GM03348 (cell line): ENCODE measurements at regions not wholly inside any gene's neighbourhood (a gene's known extent, or its start where the extent isn't known, plus 50 kb on each side); places are given as distances from the start of the nearest gene placed in this dataset.

Experiments
- DNase-seq: peaks from one replicate; pipeline ENCODE4 v3.0.0; 2012; ENCODE audit warnings: low spot score

GRCh38 chr1:177786176-177786745, 183.6 kb downstream of the SEC16B start:
- no peak for DNase-seq

GRCh38 chr1:177784936-177785335, 184.9 kb downstream of the SEC16B start:
- DNase-seq: no peak

DNA sequence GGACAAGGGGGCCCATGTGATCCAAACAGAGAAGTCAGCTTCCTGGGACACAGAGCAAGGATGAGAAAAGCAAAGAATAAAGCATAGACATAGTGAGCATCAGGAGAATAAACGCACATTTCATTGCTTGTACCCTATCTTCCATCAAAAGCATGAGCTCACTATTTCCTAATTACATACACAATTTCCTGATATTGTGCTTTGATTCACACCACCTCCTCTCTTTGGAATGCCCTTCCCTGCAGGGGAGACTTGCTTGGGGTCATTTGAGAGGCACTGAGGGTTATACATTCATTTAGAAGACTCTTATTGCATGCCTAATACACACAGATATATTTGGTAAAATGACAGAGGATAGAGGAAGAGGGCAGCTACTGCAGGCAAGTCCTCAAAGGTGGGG, 185.4 kb downstream of the SEC16B start:
- DNase-seq: no peak

DNA sequence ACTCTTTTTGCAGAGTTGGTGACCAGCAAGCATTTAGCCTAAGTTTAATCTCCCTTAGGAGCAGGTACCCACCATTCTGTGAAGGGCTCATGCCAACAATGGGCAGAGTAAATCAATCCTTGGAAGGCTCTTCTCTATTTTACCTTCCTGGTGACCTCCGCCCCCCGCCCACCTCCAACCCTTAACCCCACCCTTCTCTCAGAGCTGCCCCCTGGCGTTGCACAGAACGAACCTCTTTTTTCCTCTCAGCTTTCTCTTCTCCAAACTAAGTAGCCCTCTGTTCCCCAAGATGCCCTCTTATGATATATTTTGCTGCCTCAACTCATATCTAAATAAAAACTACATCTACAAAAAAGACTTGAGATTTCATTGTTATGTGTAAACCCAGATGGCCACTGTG, 186.8 kb downstream of the SEC16B start:
- no peak for DNase-seq

GRCh38 chr1:177780096-177780700, 189.7 kb downstream of the SEC16B start:
- peak; percentile 70 for DNase-seq

DNA sequence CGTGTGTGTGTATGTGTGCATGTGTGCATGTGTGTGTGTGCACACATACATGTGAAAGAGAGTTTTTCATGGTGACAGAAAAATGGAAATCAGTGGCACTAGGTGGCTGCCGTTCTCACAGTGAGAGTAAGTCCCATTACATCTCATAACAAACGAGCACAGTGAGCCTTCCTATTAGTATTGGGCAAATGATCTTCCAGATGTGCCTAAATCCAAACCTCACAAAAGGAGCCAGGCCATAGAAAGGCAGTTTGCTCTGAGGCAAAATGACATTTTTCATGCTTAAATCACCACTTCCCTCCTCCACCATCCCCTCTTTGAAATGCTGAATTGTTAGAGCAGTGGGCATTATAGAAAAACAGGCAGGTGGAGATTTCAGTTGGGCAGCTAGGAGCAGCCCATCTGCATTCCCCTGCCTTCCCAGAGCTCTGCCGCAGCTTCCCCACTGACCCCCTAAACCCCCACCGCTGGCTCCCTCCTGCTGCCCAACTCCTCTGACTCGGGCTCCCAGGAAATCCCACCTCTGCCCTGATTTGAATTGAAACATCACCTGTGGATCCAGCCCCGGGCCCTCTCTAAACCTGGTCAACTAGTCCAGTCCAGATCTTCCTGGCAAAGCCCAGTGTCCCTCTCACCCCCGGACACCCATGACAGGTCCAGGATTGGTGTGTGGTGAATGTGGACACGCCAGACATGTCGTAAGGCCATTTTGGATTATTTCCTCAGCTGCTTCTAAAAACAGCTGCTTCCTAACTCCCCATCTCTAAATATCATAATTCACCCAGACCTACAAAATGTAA, 190.5 kb downstream of the SEC16B start:
- DNase-seq: no peak

DNA sequence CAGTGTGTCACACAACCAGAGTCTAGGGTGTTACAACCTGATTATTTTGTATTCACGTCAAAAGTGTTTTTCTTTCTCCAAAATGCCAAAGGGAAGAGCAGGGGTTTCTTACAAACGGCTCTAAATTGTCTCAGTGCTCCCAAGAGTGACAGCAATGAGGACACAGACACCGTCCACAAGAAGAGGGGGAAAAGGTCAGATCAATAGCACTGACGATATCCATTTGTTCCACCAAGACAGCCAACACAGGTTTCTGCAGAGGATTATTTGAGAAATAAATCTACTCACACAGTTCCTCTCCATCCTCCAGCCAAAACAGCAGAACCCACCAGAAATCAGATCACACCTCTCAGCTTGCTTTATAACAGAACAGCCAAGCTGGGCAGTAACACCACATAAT, 193.9 kb downstream of the SEC16B start:
- no peak for DNase-seq

GRCh38 chr1:177772386-177772960, 197.4 kb downstream of the SEC16B start:
- DNase-seq: peak; percentile 33

- no peak for DNase-seq
These were observed 198.2 kb downstream of the SEC16B start for GRCh38 chr1:177771688-177772087.

DNA sequence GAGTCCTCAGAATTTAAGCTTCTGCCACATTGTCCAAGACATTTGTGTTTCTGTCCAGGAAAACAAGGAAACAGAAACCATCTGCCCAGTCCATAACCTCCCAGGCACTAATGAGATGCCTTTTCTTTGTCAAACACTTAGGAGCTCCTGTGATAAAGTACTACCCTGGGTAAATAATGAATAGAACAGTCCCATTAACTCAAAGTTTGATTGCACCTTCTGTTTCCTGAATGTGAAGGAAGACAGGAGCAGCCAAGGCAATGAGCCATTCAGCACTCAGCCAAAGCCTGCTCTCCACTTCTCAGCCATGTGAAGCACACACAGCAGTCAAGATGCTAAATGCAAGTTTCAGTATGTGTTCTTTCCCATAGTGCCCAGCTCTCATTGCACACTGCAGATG, 199.8 kb downstream of the SEC16B start:
- DNase-seq: no peak

DNA sequence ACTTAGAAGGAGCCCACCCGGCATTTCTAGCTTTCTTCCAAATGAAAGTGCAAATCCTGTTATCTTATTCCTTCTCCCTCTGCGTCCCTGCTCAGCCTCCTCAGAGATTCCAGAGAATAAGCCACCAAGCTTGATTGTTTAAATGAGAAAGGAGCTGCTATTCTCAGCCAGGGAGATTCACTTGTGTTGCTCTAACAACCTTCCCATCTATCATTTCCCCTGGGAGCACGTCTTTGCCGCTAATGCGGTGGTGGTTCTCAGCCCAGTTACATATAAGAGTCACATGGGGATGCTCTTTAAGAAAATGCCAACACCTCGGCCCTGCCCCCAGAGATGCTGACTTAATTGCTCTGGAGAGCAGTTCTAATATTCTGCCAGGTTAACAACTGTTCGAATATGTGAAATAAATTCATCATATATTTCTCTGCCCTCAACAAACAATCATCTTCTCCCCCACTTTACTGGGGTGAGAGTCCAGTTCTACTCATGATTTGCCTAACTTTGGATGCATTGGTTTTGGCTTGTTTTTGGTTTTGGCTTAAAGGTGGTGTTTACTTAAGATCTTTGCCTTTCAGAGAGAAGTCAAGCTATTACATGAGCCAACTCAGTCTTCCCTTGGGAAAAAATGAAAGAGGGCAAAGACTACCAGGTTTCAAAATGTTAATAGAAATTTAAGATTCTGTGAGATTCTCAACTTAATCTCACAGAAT, 213.9 kb downstream of the SEC16B start:
- DNase-seq: no peak

DNA sequence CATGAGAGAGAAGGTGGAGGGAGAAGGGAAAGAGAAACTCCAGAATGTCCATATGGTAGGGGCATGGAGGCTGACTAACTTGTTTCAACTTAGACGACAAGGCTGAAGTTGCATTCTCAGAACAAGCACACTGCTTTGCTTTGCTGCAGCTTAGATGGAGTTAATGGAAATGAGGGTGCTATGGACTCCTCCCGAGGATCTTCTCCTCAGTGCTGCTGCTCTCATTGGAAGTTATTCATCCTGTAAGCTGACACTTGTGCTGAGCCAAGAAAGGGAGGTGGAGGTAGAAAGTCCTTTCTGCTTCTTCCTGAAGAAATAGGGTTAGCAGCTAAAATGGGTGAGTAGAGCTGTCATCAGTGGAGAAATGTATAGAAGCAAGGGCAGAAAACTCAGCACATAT, 215.3 kb downstream of the SEC16B start:
- no peak for DNase-seq

DNA sequence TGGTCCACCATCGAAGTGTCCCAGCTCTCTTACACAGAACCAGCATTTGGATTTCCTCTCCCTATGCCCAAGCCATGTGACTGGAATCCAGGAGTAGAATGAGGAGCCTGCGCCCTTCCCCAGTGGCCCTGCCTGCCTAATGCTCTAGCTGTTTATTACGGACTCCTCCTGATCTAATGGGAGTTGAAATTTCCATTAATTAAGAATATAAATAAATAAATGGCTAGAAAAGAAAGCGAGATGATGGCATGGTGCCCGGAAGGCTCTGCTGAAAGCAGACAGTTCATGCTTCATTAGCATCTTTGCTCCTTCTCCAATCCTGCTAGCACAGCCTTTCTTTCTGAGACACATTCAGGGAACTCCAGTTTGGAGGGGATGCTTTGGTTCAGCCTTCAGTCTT, 216.2 kb downstream of the SEC16B start:
- no peak for DNase-seq

- DNase-seq: no peak
These were observed 221.6 kb downstream of the SEC16B start for GRCh38 chr1:177748080-177748801.

DNA sequence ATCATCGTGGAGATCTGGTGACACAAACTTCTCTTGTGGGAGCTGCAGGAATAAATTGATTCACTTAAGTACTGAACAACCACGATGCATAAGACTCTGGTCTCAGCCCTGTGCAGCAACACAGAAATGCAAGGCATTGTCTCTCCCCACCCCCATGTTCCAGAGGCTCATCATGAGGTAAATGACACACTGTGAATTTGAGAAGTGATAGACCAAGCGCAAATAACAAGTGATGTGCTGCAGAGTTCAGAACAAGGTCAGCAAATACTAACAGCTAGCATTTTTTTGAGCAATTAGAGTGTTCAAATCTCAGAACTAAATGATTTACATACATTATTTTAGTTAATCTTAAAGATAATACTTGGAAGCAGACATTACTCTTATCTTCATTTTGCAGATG, 223.7 kb downstream of the SEC16B start:
- no peak for DNase-seq

DNA sequence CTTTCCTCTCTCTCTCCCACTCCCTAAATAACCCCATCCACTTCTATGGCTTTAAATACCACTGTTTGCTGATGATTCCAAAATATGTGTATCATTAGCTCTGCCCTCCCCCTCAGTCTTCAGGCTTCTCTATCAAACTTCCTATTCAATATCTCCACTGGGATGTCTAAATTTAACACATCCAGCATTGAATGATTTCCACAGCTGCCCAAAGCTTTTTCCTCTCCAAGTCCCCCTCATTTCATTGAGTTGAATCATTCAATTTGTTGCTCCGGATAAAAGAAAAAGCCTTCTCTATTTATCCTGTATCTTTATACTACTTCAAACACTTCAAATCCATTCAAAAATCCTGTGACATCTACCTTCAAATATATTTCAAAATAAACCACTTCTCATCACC, 225.0 kb downstream of the SEC16B start:
- no peak for DNase-seq

DNA sequence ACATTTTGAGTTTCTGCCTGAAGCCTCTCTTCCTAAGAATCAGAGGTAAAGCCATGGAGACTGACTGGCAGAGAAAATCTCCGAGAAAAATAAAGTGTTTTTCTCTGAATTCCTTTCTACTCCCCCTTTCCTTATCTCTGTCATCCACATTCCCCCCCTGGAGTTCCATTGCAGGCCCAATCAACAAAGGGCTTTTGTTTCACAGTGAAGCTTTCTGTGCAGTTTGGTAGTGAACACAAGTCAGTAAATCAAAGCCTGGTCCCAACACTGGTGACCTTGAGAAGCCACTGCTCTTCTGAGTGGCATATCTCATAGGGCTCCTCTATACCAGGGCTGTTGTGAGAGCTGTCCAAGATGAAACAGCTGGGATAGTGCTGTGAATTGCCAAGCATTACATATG, 228.4 kb downstream of the SEC16B start:
- DNase-seq: no peak

- no peak for DNase-seq
These were observed 230.1 kb downstream of the SEC16B start for GRCh38 chr1:177739780-177740179.

DNA sequence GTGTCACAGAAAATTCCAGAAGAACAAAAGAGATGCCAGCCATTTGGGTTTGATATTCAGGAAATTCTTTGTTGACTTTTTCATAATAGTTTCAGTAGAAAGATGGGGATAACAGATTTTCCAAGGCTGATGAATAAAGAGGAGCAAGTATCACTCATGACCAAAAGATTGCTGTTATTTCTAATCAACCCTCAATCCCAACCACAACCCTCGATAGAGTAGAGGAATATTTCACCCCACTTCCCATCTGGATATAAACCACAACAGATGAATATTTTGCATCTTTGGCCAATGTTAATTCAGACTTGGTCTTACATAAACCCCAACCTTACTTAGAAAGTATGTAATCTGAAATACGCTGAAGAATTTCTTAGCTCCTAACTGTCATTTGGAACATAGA, 232.4 kb downstream of the SEC16B start:
- no peak for DNase-seq

DNA sequence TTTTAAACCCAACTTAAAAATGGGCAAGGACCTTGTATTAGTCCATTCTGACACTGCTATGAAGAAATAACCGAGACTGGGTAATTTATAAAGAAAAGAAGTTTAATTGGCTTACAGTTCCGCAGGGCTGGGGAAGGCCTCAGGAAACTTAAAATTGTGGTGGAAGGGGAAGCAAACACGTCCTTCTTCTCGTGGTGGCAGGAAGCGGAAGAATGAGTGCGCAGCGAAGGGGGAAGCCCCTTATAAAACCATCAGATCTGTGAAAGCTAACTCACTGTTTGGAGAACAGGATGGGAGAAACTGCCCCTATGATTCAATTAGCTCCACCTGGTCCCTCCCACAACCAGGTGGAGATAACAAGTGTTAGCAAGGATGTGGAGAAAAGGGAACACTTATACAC, 237.7 kb downstream of the SEC16B start:
- no peak for DNase-seq

DNA sequence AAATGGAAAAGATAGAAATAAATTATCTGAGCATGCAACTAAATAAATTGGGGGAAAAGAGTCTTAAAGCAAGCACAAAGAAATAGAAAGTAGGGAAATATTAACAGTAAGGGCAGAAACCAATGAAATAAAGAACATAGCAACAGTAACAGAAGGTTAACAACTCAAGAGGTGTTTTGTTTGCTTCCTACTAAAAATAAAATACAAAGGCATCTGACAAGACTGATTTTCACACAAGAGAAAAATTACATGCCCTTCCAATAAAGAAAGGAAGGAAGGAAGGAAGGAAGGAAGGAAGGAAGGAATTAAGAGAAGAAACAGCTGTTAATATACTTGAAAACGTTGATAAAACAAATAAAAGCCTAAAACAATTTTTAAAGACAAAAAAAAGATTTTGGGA, 240.2 kb downstream of the SEC16B start:
- DNase-seq: no peak

DNA sequence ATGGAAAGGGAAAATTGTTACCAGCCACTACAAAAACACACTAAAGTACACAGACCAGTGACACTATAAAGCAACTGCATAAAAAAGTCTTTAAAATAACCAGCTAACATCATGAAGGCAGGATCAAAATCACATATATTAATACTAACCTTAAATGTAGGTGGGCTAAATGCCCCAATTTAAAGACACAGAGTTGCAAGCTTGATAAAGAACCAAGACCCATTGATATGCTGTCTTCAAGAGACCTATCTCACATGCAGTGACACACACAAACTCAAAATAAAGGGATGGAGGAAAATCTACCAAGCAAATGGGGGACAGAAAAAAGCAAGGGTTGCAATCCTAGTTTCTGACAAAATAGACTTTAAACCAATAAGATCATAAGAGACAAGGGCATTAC, 246.3 kb downstream of the SEC16B start:
- no peak for DNase-seq
